IMR-90 (cell line): ENCODE measurements at regions not wholly inside any gene's neighbourhood (a gene's known extent, or its start where the extent isn't known, plus 50 kb on each side); places are given as distances from the start of the nearest gene placed in this dataset.

Experiments used
- ATAC-seq: fragments of 200-7000 bp; cut with Tn5 transposase; 2 replicates; pipeline ENCODE4 v1.9.1; 2020; ENCODE audit warnings: low read depth, mild to moderate bottlenecking, moderate library complexity
- BruUV-seq: library from RNA; stranded (reverse); fragments of 400-500 nt; replicated peaks from 2 replicates; lab custom pipeline; 2021; lab: Mats Ljungman, UMichigan
- CTCF ChIA-PET: fragments of 300-600 bp; formaldehyde crosslinking; extraction: SDS; loops from one replicate; lab custom pipeline; 2021; ENCODE audit warnings: antibody characterized with exemption; lab: Yijun Ruan, JAX
- POLR2A ChIA-PET: fragments of 300-600 bp; sonication (Branson Sonifier 250); formaldehyde crosslinking; loops from one replicate; lab custom pipeline; 2022; ENCODE audit warnings: antibody characterized with exemption; ENCODE audit not compliant: unreplicated experiment; lab: Charles Lee
- DNase-seq: peaks from one replicate; pipeline ENCODE4 v3.0.0; 2013
- H2AFZ ChIP-seq: replicated peaks from 2 replicates; pipeline ENCODE3; 2013; ENCODE audit warnings: low read length, mild to moderate bottlenecking; ENCODE audit not compliant: poor library complexity
- H2AK5ac ChIP-seq: 2 replicates; pipeline ENCODE4 v1.6.1; 2013; ENCODE audit warnings: low read depth, low read length, inconsistent platforms
- H2AK9ac ChIP-seq: replicated peaks from 2 replicates; pipeline ENCODE3; 2013; ENCODE audit warnings: mild to moderate bottlenecking, low read depth, low read length, moderate library complexity; ENCODE audit not compliant: poor library complexity
- H2BK120ac ChIP-seq: 2 replicates; pipeline ENCODE4 v1.6.1; 2013; ENCODE audit warnings: low read depth, low read length, inconsistent platforms
- H2BK15ac ChIP-seq: 3 replicates; pipeline ENCODE4 v1.6.1; 2013; ENCODE audit warnings: low read depth, low read length, inconsistent platforms
- H2BK20ac ChIP-seq: 2 replicates; pipeline ENCODE4 v1.6.1; 2013; ENCODE audit warnings: low read depth, mild to moderate bottlenecking, inconsistent platforms, low read length, moderate library complexity
- H2BK5ac ChIP-seq: 2 replicates; pipeline ENCODE4 v1.6.1; 2013; ENCODE audit warnings: mild to moderate bottlenecking, low read depth, low read length, inconsistent platforms; ENCODE audit not compliant: poor library complexity, severe bottlenecking
- H3K14ac ChIP-seq: replicated peaks from 2 replicates; pipeline ENCODE4 v1.6.1; 2013; ENCODE audit warnings: low read depth, low read length, inconsistent platforms
- H3K18ac ChIP-seq: 2 replicates; pipeline ENCODE4 v1.6.1; 2013; ENCODE audit warnings: low read depth, low read length, control low read depth
- H3K23ac ChIP-seq: 2 replicates; pipeline ENCODE4 v1.6.1; 2013; ENCODE audit warnings: low read depth, low read length, inconsistent platforms
- H3K27ac ChIP-seq: 2 replicates; pipeline ENCODE4 v1.5.1; 2013; ENCODE audit warnings: mild to moderate bottlenecking, control low read depth, low read length; ENCODE audit not compliant: insufficient read depth
- H3K27me3 ChIP-seq: 2 replicates; pipeline ENCODE4 v1.6.1; 2013; ENCODE audit warnings: low read length; ENCODE audit not compliant: control insufficient read depth, insufficient read depth
- H3K36me3 ChIP-seq: 2 replicates; pipeline ENCODE4 v1.6.1; 2013; ENCODE audit warnings: low read length, mixed read lengths; ENCODE audit not compliant: control insufficient read depth, insufficient read depth
- H3K4ac ChIP-seq: 2 replicates; pipeline ENCODE4 v1.6.1; 2013; ENCODE audit warnings: low read depth, low read length, inconsistent platforms
- H3K4me1 ChIP-seq: 2 replicates; pipeline ENCODE4 v1.6.1; 2013; ENCODE audit warnings: low read length, mixed read lengths; ENCODE audit not compliant: control insufficient read depth, insufficient read depth
- H3K4me2 ChIP-seq: 2 replicates; pipeline ENCODE4 v1.6.1; 2013; ENCODE audit warnings: low read depth, mild to moderate bottlenecking, control low read depth, low read length, moderate library complexity
- H3K4me3 ChIP-seq: 2 replicates; pipeline ENCODE4 v1.5.1; 2013; ENCODE audit warnings: low read depth, mild to moderate bottlenecking, control low read depth, low read length, moderate library complexity; ENCODE audit not compliant: insufficient read depth
- H3K56ac ChIP-seq: 2 replicates; pipeline ENCODE4 v1.6.1; 2013; ENCODE audit warnings: low read length, inconsistent platforms; ENCODE audit not compliant: insufficient read depth; ENCODE audit errors: extremely low read depth
- H3K79me1 ChIP-seq, 2 experiments: 2 replicates each; pipeline ENCODE4 v1.6.1; 2013; ENCODE audit warnings: low read length in 2 of 2, inconsistent platforms in 1 of 2, low read depth in 1 of 2
- H3K9ac ChIP-seq: 2 replicates; pipeline ENCODE4 v1.6.1; 2013; ENCODE audit warnings: low read depth, low read length, control low read depth
- H3K9me1 ChIP-seq: 2 replicates; pipeline ENCODE4 v1.6.1; 2013; ENCODE audit warnings: low read length, inconsistent platforms; ENCODE audit not compliant: insufficient read depth
- H3K9me3 ChIP-seq: 2 replicates; pipeline ENCODE4 v1.6.1; 2013; ENCODE audit warnings: low read length; ENCODE audit not compliant: control insufficient read depth, insufficient read depth
- H4K20me1 ChIP-seq: 2 replicates; pipeline ENCODE4 v1.6.1; 2013; ENCODE audit warnings: low read length, inconsistent platforms; ENCODE audit not compliant: insufficient read depth
- H4K5ac ChIP-seq: 2 replicates; pipeline ENCODE4 v1.6.1; 2013; ENCODE audit warnings: mild to moderate bottlenecking, low read depth, low read length, control low read depth
- H4K8ac ChIP-seq, 2 experiments: 2 replicates each; pipeline ENCODE4 v1.6.1; 2013; ENCODE audit warnings: low read depth in 2 of 2, low read length in 2 of 2, control low read depth in 1 of 2, inconsistent platforms in 1 of 2
- H4K91ac ChIP-seq: 2 replicates; pipeline ENCODE4 v1.6.1; 2013; ENCODE audit warnings: low read depth, low read length, inconsistent platforms; ENCODE audit not compliant: insufficient read depth
- CEBPB ChIP-seq: IDR thresholded peaks from 2 replicates; pipeline ENCODE4 v1.6.1; 2012; ENCODE audit warnings: low read depth, low read length, improper control_type of control experiment
- FOS ChIP-seq: fragments of 150-350 bp; IDR thresholded peaks from 2 replicates; pipeline ENCODE4 v1.6.1; 2016; ENCODE audit warnings: low read depth, low read length
- MAFK ChIP-seq: IDR thresholded peaks from 2 replicates; pipeline ENCODE4 v1.6.1; 2012; ENCODE audit warnings: low read depth, low read length, improper control_type of control experiment
- POLR2A ChIP-seq: IDR thresholded peaks from 2 replicates; pipeline ENCODE4 v1.6.1; 2012; ENCODE audit warnings: mild to moderate bottlenecking, low read depth, low read length
- RCOR1 ChIP-seq: IDR thresholded peaks from 2 replicates; pipeline ENCODE4 v1.6.1; 2012; ENCODE audit warnings: mild to moderate bottlenecking, low read length, improper control_type of control experiment; ENCODE audit not compliant: insufficient replicate concordance
- RFX5 ChIP-seq: IDR thresholded peaks from 2 replicates; pipeline ENCODE4 v1.8.0; 2012; ENCODE audit warnings: low read depth, mild to moderate bottlenecking, low read length, moderate library complexity
- SMC3 ChIP-seq: fragments of 150-350 bp; IDR thresholded peaks from 2 replicates; pipeline ENCODE4 v1.6.1; 2016; ENCODE audit warnings: low read depth, mild to moderate bottlenecking, antibody characterized with exemption, low read length, moderate library complexity
- dilution Hi-C: fragments of 300-500 bp; cut with HindIII; formaldehyde crosslinking; loops from one replicate; pipeline ENCODE4 v1.14.3; 2018; ENCODE audit warnings: low sequenced_read_pairs; ENCODE audit not compliant: unreplicated experiment
- in situ Hi-C: fragments of 300-500 bp; cut with MboI; formaldehyde crosslinking; loops from 3 replicates; pipeline ENCODE4 v1.14.3; 2019; ENCODE audit warnings: low sequenced_read_pairs, inconsistent platforms, mixed read lengths
- intact Hi-C: fragments of 100-400 bp; cut with micrococcal nuclease; formaldehyde crosslinking; loops from 2 replicates; pipeline ENCODE4 v1.10.0; 2022
- TF ChIP-seq, protein P1 (sequence below): conservative IDR thresholded peaks from 2 replicates; pipeline ENCODE4 v1.5.1; 2012; ENCODE audit warnings: mild to moderate bottlenecking, low read depth, low read length, improper control_type of control experiment

- peak overlapping the region; percentile 31 for H2AK9ac ChIP-seq
- H4K8ac ChIP-seq = peak overlapping the region in 1 of 2 experiments; percentile 89; a peak in 2 of 4 replicates
- H2AFZ ChIP-seq = peak overlapping the region; percentile 78
- dilution Hi-C loops (no loop called here), in situ Hi-C loops (no loop called here), intact Hi-C loops (loop anchor here (10.0 kb wide), 1 partner anchor 210 kb away; no protein-coding TSS in a partner anchor)
- no peaks in the 10 kb centered on the region for H3K36me3 ChIP-seq
- peak; percentile 25 for DNase-seq
- no TSS peak for BruUV-seq
- no peaks in the 10 kb centered on the region for H3K9me3 ChIP-seq
- peak overlapping the region; percentile 94 for H3K4ac ChIP-seq
- no peak overlapping the region for H3K9ac ChIP-seq
- H3K9me1 ChIP-seq = peaks cover 15% of the 10 kb centered on the region
- peak overlapping the region; percentile 76; the same call in 1 of the 2 replicates for H2AK5ac ChIP-seq
- 0 out of 2 replicates have a peak, but pooled peaks have one; percentile 2 for ATAC-seq
- H3K14ac ChIP-seq = peak overlapping the region; percentile 91
- 0 out of 4 replicates have a peak, but pooled peaks cover 0 to 4% of the 10 kb centered on the region in 2 experiments for H3K79me1 ChIP-seq
- peak overlapping the region; percentile 90 for H4K91ac ChIP-seq
- peak overlapping the region; percentile 78; the same call in 1 of the 2 replicates for H3K18ac ChIP-seq
- peak overlapping the region; percentile 90; the same call in 2 of the 3 replicates for H2BK15ac ChIP-seq
- ChIA-PET POLR2A (no interaction called here), CTCF (interaction anchor here (0.5 kb wide), 1 partner anchor 16 kb away, joined by 4 read pairs; no protein-coding TSS in a partner anchor)
- peak overlapping the region; percentile 99 for H2BK5ac ChIP-seq
- H3K23ac ChIP-seq = peak overlapping the region; percentile 88
- no peak overlapping the region for H3K4me3 ChIP-seq
- H3K56ac ChIP-seq = no peak overlapping the region; the same call in 1 of the 2 replicates
- peak overlapping the region; percentile 99 for H2BK120ac ChIP-seq
- no peaks in the 10 kb centered on the region for H3K27me3 ChIP-seq
- H3K27ac ChIP-seq = peak overlapping the region; percentile 16
- no peaks in the 10 kb centered on the region for H4K20me1 ChIP-seq
- no peak overlapping the region; the same call in 1 of the 2 replicates for H3K4me2 ChIP-seq
- H3K4me1 ChIP-seq = peaks cover 26% of the 10 kb centered on the region
- peak overlapping the region; percentile 94 for H2BK20ac ChIP-seq
- TF ChIP-seq SMC3 (no peak), POLR2A (no peak), MAFK (no peak), RFX5 (no peak), CEBPB (no peak), FOS (no peak), RCOR1 (no peak)
- TF ChIP-seq, protein P1, sequence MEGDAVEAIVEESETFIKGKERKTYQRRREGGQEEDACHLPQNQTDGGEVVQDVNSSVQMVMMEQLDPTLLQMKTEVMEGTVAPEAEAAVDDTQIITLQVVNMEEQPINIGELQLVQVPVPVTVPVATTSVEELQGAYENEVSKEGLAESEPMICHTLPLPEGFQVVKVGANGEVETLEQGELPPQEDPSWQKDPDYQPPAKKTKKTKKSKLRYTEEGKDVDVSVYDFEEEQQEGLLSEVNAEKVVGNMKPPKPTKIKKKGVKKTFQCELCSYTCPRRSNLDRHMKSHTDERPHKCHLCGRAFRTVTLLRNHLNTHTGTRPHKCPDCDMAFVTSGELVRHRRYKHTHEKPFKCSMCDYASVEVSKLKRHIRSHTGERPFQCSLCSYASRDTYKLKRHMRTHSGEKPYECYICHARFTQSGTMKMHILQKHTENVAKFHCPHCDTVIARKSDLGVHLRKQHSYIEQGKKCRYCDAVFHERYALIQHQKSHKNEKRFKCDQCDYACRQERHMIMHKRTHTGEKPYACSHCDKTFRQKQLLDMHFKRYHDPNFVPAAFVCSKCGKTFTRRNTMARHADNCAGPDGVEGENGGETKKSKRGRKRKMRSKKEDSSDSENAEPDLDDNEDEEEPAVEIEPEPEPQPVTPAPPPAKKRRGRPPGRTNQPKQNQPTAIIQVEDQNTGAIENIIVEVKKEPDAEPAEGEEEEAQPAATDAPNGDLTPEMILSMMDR = no peak
- H4K5ac ChIP-seq = peak overlapping the region; percentile 89; the same call in 1 of the 2 replicates
Measured at GRCh38 chr6:80544555-80544954, 438.1 kb downstream of the BCKDHB start.
